Astrocyte (in vitro differentiated cells and primary cell): ENCODE measurements at regions not wholly inside any gene's neighbourhood (a gene's known extent, or its start where the extent isn't known, plus 50 kb on each side); places are given as distances from the start of the nearest gene placed in this dataset.

Experiments
- DNase-seq: peaks from one replicate; pipeline ENCODE4 v3.0.0-alpha.2; 2010; ENCODE audit warnings: low read depth
- FAIRE-seq: peaks from 2 replicates; lab custom pipeline; 2011; peaks lifted over from hg19 to GRCh38; lab: Jason Lieb, UNC
- H2AFZ ChIP-seq: 2 replicates; pipeline ENCODE4 v1.6.0; 2012; ENCODE audit warnings: low read depth, low read length, inconsistent platforms
- H3K27ac ChIP-seq: 2 replicates; pipeline ENCODE4 v1.5.1; 2011; ENCODE audit warnings: low read depth, low read length, inconsistent platforms
- H3K27me3 ChIP-seq: 2 replicates; pipeline ENCODE4 v1.6.0; 2011; ENCODE audit warnings: low read length, inconsistent platforms; ENCODE audit not compliant: insufficient read depth
- H3K36me3 ChIP-seq: 2 replicates; pipeline ENCODE4 v1.5.1; 2011; ENCODE audit warnings: low read length, inconsistent platforms; ENCODE audit not compliant: insufficient read depth
- H3K4me1 ChIP-seq: 2 replicates; pipeline ENCODE4 v1.5.1; 2011; ENCODE audit warnings: low read length, inconsistent platforms; ENCODE audit not compliant: insufficient read depth
- H3K4me2 ChIP-seq: 2 replicates; pipeline ENCODE4 v1.6.0; 2012; ENCODE audit warnings: low read length, inconsistent platforms
- H3K4me3 ChIP-seq: 2 replicates; pipeline ENCODE4 v1.5.1; 2011; ENCODE audit warnings: low read depth, mild to moderate bottlenecking, low read length, inconsistent platforms; ENCODE audit not compliant: insufficient read depth
- H3K79me2 ChIP-seq: 2 replicates; pipeline ENCODE4 v1.6.0; 2012; ENCODE audit warnings: mild to moderate bottlenecking, low read length, inconsistent platforms; ENCODE audit not compliant: insufficient read depth
- H3K9ac ChIP-seq: 2 replicates; pipeline ENCODE4 v1.6.0; 2012; ENCODE audit warnings: mild to moderate bottlenecking, low read length, inconsistent platforms
- H3K9me3 ChIP-seq: 2 replicates; pipeline ENCODE4 v1.5.1; 2012; ENCODE audit warnings: low read depth, mild to moderate bottlenecking, low read length, inconsistent platforms; ENCODE audit not compliant: insufficient read depth
- H4K20me1 ChIP-seq: 2 replicates; pipeline ENCODE4 v1.6.0; 2012; ENCODE audit warnings: low read length, inconsistent platforms; ENCODE audit not compliant: insufficient read depth
- H3K27ac Mint-ChIP-seq: one replicate; pipeline ENCODE4 v1.8.0; 2021; ENCODE audit warnings: mild to moderate bottlenecking, mixed read lengths; ENCODE audit not compliant: unreplicated experiment
- H3K27me3 Mint-ChIP-seq: one replicate; pipeline ENCODE4 v1.8.0; 2021; ENCODE audit warnings: low read depth, mixed read lengths; ENCODE audit not compliant: unreplicated experiment
- H3K36me3 Mint-ChIP-seq: one replicate; pipeline ENCODE4 v1.8.0; 2021; ENCODE audit warnings: low read depth, mixed read lengths; ENCODE audit not compliant: unreplicated experiment
- H3K4me1 Mint-ChIP-seq: one replicate; pipeline ENCODE4 v1.8.0; 2021; ENCODE audit warnings: low read depth, mixed read lengths; ENCODE audit not compliant: unreplicated experiment
- H3K4me3 Mint-ChIP-seq: one replicate; pipeline ENCODE4 v1.8.0; 2021; ENCODE audit warnings: mild to moderate bottlenecking, moderate library complexity, mixed read lengths; ENCODE audit not compliant: unreplicated experiment
- H3K9me3 Mint-ChIP-seq: one replicate; pipeline ENCODE4 v1.8.0; 2021; ENCODE audit warnings: mild to moderate bottlenecking, mixed read lengths; ENCODE audit not compliant: unreplicated experiment
- CTCF ChIP-seq: IDR thresholded peaks from 2 replicates; pipeline ENCODE4 v1.5.1; 2011; ENCODE audit warnings: low read depth, mild to moderate bottlenecking, inconsistent platforms, low read length, moderate library complexity; ENCODE audit not compliant: insufficient read depth
- EZH2 ChIP-seq: IDR thresholded peaks from 2 replicates; pipeline ENCODE4 v1.6.1; 2012; ENCODE audit warnings: mild to moderate bottlenecking, low read length, inconsistent platforms; ENCODE audit not compliant: insufficient read depth

GRCh38 chr9:90009447-90009846, 404.6 kb downstream of the GADD45G start:
- Histone ChIP-seq H3K9me3 (peaks cover 2% of the 10 kb centered on the region), H3K79me2 (no peaks in the 10 kb centered on the region), H3K4me1 (peaks cover 13% of the 10 kb centered on the region), H3K27ac (no peak overlapping the region), H3K27me3 (no peaks in the 10 kb centered on the region), H4K20me1 (no peaks in the 10 kb centered on the region), H2AFZ (no peak overlapping the region), H3K9ac (no peak overlapping the region), H3K4me2 (no peak overlapping the region), H3K4me3 (no peak overlapping the region), H3K36me3 (no peaks in the 10 kb centered on the region)
- peaks cover 17% of the 10 kb centered on the region for H3K4me1 Mint-ChIP-seq
- FAIRE-seq, result no peak
- no peaks in the 10 kb centered on the region for H3K9me3 Mint-ChIP-seq
- no peaks in the 10 kb centered on the region for H3K36me3 Mint-ChIP-seq
- no peak for TF ChIP-seq CTCF
- TF ChIP-seq EZH2, result no peak
- H3K4me3 Mint-ChIP-seq, result no peak overlapping the region
- no peak overlapping the region for H3K27ac Mint-ChIP-seq
- no peak for DNase-seq
- H3K27me3 Mint-ChIP-seq, result peaks cover 3% of the 10 kb centered on the region

DNA sequence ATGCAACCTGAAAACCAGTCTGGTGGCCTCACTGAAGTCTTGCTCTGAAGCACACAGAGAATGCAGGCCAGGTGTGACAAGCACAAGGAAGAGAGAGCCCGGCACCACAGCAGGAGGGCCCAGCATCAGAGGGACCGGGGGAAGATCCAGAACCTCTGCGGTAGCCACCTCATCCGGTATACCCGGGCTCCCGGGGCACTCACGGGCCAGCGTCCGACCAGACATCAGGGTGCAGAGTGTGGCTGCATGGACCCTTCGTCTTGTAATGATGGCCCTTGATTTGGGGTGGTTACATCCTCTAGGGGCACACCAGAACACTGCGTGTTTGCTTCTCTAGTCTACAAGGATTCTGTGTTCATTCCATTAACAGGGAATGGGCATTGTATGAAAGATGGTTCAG, 406.0 kb downstream of the GADD45G start:
- no peak overlapping the region for H3K27ac ChIP-seq
- TF ChIP-seq CTCF, result no peak
- TF ChIP-seq EZH2, result no peak
- H3K27me3 ChIP-seq, result peaks cover 2% of the 10 kb centered on the region
- H4K20me1 ChIP-seq, result no peaks in the 10 kb centered on the region
- Mint-ChIP-seq H3K4me1 (peaks cover 17% of the 10 kb centered on the region), H3K27me3 (peaks cover 3% of the 10 kb centered on the region), H3K27ac (no peak overlapping the region), H3K9me3 (no peaks in the 10 kb centered on the region), H3K36me3 (no peaks in the 10 kb centered on the region), H3K4me3 (no peak overlapping the region)
- H3K79me2 ChIP-seq, result no peaks in the 10 kb centered on the region
- H3K9me3 ChIP-seq, result no peaks in the 10 kb centered on the region
- no peak overlapping the region for H2AFZ ChIP-seq
- no peak for FAIRE-seq
- no peak overlapping the region for H3K4me3 ChIP-seq
- H3K9ac ChIP-seq, result no peak overlapping the region
- DNase-seq, result no peak
- H3K36me3 ChIP-seq, result no peaks in the 10 kb centered on the region
- no peak overlapping the region for H3K4me2 ChIP-seq
- H3K4me1 ChIP-seq, result peaks cover 13% of the 10 kb centered on the region

DNA sequence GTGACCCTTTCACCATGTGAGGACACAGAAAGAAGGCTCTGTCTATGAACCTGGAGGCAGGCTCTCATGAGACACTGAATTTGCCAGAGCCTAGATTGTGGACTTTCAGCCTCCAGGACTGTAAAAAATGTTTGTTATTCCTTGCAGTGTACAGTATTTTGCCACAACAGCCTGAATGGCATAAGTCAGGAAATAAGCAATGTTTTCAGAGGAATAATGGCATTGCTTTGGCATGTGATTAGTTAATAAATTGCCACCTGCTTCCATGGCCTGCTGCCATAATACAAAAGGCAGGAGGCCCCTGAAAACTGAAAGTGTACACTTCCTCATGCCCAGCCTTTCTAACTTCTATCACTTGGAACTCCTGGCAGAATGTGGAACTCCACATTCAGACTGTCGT, 408.1 kb downstream of the GADD45G start:
- no peaks in the 10 kb centered on the region for H3K79me2 ChIP-seq
- no peak overlapping the region for H2AFZ ChIP-seq
- H3K4me3 ChIP-seq, result no peak overlapping the region
- H3K4me2 ChIP-seq, result no peak overlapping the region
- H3K4me3 Mint-ChIP-seq, result no peak overlapping the region
- no peak for TF ChIP-seq CTCF
- no peak for TF ChIP-seq EZH2
- DNase-seq, result no peak
- H3K9me3 Mint-ChIP-seq, result peaks cover 3% of the 10 kb centered on the region
- H3K27me3 ChIP-seq, result peaks cover 4% of the 10 kb centered on the region
- no peak overlapping the region for H3K9ac ChIP-seq
- peaks cover 11% of the 10 kb centered on the region for H3K4me1 Mint-ChIP-seq
- no peaks in the 10 kb centered on the region for H4K20me1 ChIP-seq
- H3K4me1 ChIP-seq, result peaks cover 4% of the 10 kb centered on the region
- peaks cover 14% of the 10 kb centered on the region for H3K27me3 Mint-ChIP-seq
- no peaks in the 10 kb centered on the region for H3K36me3 Mint-ChIP-seq
- no peak for FAIRE-seq
- H3K27ac Mint-ChIP-seq, result no peak overlapping the region
- no peak overlapping the region for H3K27ac ChIP-seq
- H3K36me3 ChIP-seq, result no peaks in the 10 kb centered on the region
- no peaks in the 10 kb centered on the region for H3K9me3 ChIP-seq
